WI38 (cell line): ENCODE measurements at regions not wholly inside any gene's neighbourhood (a gene's known extent, or its start where the extent isn't known, plus 50 kb on each side); places are given as distances from the start of the nearest gene placed in this dataset.

ENCODE experiments used
- H3K4me3 ChIP-seq: 2 replicates; pipeline ENCODE4 v1.5.1; 2011; ENCODE audit warnings: low read depth, mild to moderate bottlenecking, control low read depth, low read length
- TF ChIP-seq, protein P1 (sequence below): IDR thresholded peaks from 2 replicates; pipeline ENCODE4 v1.5.1; 2012; ENCODE audit warnings: low read depth, mild to moderate bottlenecking, control low read depth, low read length

DNA sequence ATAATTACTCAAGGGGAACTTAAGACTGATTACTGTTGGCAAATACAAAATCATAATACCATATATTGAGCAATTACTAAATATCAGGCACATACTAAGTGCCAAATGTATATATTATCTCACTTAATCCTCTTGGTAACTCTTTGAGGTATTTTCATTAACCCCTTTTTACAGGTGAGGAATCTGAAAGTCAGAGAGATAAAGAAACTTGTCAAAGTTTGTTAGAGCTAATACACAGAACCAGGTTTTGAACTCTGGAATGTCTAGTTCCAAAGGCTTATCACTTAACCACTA lies 80.3 kb downstream of the LLPH start:
- TF ChIP-seq, protein P1, sequence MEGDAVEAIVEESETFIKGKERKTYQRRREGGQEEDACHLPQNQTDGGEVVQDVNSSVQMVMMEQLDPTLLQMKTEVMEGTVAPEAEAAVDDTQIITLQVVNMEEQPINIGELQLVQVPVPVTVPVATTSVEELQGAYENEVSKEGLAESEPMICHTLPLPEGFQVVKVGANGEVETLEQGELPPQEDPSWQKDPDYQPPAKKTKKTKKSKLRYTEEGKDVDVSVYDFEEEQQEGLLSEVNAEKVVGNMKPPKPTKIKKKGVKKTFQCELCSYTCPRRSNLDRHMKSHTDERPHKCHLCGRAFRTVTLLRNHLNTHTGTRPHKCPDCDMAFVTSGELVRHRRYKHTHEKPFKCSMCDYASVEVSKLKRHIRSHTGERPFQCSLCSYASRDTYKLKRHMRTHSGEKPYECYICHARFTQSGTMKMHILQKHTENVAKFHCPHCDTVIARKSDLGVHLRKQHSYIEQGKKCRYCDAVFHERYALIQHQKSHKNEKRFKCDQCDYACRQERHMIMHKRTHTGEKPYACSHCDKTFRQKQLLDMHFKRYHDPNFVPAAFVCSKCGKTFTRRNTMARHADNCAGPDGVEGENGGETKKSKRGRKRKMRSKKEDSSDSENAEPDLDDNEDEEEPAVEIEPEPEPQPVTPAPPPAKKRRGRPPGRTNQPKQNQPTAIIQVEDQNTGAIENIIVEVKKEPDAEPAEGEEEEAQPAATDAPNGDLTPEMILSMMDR: no peak
- H3K4me3 ChIP-seq: no peak overlapping the region

DNA sequence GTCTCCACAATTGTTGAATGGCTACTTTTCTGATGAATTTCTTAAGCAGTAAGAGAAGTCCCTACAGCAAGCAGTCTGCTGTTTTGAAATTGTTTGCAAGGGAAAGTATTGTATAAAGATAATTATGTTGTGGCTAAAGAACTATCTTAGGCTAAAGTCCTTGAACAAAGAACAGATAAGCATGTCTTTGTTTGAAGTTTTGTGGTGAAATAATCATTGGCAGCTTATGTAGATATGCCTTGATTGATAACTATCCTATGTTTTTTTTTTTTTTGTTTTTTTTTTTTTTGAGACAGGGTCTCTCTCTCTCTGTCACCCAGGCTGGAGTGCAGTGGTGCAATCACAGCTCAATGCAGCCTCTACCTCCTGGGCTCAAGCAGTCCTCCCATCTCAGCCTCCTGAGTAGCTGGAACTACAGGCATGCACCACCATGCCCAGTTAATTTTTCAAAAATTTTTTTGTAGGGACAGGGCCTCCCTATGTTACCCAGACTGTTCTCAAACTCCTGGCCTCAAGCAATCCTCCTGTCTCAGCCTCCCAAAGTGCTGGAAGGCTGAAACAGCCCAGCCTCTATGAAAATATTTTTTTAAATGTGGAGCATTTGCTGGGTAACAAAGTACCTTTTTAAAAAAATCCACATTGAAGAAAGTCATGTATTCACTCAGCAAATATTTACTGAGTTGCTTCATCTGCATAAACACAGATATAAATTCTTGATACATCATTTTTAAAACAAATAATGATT lies 80.8 kb downstream of the LLPH start:
- TF ChIP-seq, protein P1: no peak
- no peak overlapping the region for H3K4me3 ChIP-seq

DNA sequence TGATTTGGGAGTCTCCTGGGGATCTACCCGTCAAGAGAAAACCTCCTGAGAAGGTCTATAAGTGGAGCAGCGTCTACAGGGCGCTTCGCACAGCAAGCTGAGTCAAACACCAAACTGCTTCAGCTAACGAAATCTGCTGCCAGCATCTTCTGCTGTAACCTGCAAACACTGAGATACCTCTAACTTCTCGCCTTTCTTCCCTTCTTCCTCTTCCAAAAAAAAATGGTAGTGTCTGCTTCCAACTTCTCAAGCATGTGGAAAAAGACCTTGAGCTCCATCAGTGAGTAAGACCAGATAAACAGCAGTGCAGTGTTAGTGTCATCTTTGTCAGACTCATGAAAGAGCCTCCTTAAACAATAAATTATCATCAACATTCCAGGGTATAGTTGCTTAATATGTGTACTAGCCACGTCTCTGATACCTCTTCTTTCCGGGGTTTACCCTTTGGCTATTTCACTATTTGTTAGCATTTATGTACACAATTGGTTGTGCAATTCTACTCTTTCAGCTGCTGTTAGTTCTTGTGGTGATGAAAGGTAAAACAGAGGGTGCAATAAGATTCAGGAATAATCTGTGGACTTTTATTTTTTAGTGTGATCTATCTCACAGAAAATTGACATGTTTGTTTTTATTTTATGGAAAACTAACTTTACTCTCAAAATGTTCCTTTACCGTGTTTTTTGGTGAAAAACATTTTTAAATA lies 81.6 kb downstream of the LLPH start:
- H3K4me3 ChIP-seq: no peak overlapping the region
- TF ChIP-seq, protein P1: no peak

DNA sequence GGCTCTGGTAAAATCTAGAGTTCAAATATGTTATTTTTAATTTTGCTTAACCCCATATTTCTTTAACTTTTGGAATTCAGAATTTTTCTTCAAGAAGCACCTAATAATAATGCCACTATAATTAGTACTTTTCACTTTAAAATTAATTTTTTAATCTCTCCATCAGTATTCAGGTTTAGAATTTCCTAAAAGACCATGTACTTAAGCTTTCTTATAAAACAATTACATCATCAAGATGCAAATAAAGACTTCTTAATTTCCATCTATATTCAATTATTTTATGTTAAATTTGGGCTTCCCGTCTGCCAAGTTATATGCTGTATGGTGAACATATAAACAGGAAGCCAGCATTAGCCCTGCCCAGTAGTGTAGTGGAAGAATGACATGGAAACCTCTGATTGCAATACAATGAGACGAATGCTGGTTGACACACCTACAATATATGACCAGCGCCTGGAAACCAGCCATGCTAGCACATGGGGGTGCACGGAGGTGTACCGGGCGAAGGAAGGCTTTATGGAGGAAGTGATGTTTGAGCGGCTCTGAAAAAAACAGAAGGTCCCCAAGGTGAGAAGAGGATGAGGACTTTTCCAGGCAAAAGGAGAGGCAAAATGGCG lies 82.2 kb downstream of the LLPH start:
- no peak overlapping the region for H3K4me3 ChIP-seq
- TF ChIP-seq, protein P1: no peak

DNA sequence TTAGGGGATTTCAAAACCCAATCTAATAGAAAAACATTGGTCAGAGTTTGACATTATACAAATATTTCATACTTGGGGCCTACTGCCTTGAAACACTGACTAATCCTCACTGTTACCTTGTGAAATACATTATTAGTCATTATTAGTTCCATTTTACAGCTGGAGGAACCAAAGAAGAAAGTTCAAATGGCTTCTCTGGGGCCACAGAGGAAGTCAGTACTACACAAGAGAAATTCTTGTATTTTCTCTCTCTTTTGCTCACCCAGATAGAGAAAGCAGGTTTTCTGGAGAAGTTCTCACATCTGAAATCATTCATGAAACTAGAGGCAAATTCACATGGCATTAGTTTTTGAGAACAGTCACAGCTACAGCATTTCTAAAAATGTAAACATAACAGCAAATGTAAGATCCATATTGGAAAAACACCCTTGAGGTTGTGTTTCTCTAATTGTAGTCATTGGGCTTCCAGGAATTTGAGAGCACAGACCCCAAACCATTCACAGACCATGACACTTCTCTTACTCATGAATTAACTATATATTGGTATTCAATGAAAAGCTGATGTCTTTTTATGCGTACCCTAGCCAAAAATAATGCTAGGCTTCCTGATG lies 83.0 kb downstream of the LLPH start:
- H3K4me3 ChIP-seq: no peak overlapping the region
- TF ChIP-seq, protein P1: no peak

DNA sequence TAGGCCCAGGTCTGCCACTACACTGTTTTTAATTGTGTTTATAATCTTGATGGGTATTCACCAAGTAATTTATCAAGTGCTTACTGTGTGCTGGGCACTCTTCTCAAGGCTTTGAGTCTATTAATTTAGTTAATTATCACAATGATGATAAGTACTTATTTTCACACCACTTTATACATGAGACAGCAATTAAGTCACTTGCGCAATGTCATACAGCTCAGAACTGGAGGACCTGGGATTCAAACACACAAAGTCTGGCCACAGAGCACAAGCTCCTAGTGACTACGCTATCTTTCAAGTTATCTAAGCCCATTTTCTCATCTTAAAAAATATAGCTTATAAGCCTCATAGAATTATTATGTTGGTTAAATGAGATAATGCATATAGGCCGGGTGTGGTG lies 85.0 kb downstream of the LLPH start:
- H3K4me3 ChIP-seq: no peak overlapping the region
- TF ChIP-seq, protein P1: no peak

DNA sequence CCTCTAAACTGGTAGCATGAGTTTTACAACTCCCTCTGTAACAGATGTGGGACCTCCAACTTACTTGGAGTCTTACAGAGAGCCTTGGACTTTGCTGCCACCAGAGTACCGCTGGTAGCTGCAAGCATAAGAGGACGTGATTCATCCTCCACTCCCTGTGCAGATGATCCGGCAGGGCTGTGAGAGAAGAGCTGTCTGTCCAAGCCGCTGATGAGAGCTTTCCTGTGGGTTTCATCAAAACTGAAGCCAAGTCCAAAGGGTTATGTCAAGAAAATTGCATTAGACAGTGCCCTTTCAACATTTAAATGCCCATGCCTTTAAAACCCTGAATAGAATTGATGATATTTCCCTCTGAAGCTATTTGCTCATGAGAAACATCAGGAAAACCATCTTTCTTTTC lies 85.8 kb downstream of the LLPH start:
- TF ChIP-seq, protein P1: no peak
- H3K4me3 ChIP-seq: no peak overlapping the region
